ENCODE measurements at regions not wholly inside any gene's neighbourhood (a gene's known extent, or its start where the extent isn't known, plus 50 kb on each side); places are given as distances from the start of the nearest gene placed in this dataset.

- no peaks in the 10 kb centered on the region for H3K27me3 ChIP-seq
- no peaks in the 10 kb centered on the region for H3K79me2 ChIP-seq (ENCODE audit: low read depth)
- H3K9me3 Mint-ChIP-seq, result no peaks in the 10 kb centered on the region
- H3K4me3 ChIP-seq, result no peak overlapping the region
- no peak overlapping the region for H3K4me3 Mint-ChIP-seq
- no peak for DNase-seq (ENCODE audit: low spot score)
- no peaks in the 10 kb centered on the region for H3K9me3 ChIP-seq (ENCODE audit: low read depth)
- TF ChIP-seq, protein P1, sequence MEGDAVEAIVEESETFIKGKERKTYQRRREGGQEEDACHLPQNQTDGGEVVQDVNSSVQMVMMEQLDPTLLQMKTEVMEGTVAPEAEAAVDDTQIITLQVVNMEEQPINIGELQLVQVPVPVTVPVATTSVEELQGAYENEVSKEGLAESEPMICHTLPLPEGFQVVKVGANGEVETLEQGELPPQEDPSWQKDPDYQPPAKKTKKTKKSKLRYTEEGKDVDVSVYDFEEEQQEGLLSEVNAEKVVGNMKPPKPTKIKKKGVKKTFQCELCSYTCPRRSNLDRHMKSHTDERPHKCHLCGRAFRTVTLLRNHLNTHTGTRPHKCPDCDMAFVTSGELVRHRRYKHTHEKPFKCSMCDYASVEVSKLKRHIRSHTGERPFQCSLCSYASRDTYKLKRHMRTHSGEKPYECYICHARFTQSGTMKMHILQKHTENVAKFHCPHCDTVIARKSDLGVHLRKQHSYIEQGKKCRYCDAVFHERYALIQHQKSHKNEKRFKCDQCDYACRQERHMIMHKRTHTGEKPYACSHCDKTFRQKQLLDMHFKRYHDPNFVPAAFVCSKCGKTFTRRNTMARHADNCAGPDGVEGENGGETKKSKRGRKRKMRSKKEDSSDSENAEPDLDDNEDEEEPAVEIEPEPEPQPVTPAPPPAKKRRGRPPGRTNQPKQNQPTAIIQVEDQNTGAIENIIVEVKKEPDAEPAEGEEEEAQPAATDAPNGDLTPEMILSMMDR (IDR thresholded peaks at IDR 0.05), result no peak
- TF ChIP-seq EZH2phosphoT487 (IDR thresholded peaks at IDR 0.05) (no peak), EZH2 (IDR thresholded peaks at IDR 0.05) (no peak)
- no peak overlapping the region for H3K9ac ChIP-seq
- no peak overlapping the region for H3K4me2 ChIP-seq
- H3K4me1 Mint-ChIP-seq, result peaks cover 3% of the 10 kb centered on the region
- no peak overlapping the region for H2AFZ ChIP-seq (replicated peaks)
- H3K27ac Mint-ChIP-seq, result no peak overlapping the region
- no peaks in the 10 kb centered on the region for H3K36me3 ChIP-seq
- H3K27ac ChIP-seq, result no peak overlapping the region
- no peaks in the 10 kb centered on the region for H3K36me3 Mint-ChIP-seq
- no peaks in the 10 kb centered on the region for H4K20me1 ChIP-seq (ENCODE audit: low read depth)
- H3K27me3 Mint-ChIP-seq (ENCODE audit: insufficient read depth, low read depth), result peaks cover 3% of the 10 kb centered on the region
- no peaks in the 10 kb centered on the region for H3K4me1 ChIP-seq
- no peaks in the 10 kb centered on the region for H3F3A ChIP-seq (ENCODE audit: low read depth)
These were observed 412.8 kb upstream of the AZI2 start for GRCh38 chr3:28761375-28761774.

GRCh38 chr3:28765194-28765593, 416.6 kb upstream of the AZI2 start:
- no peaks in the 10 kb centered on the region for H3K27me3 ChIP-seq
- no peak overlapping the region for H3K27ac Mint-ChIP-seq
- peaks cover 2% of the 10 kb centered on the region for H3K36me3 Mint-ChIP-seq
- no peaks in the 10 kb centered on the region for H3F3A ChIP-seq (ENCODE audit: low read depth)
- H3K9me3 ChIP-seq (ENCODE audit: low read depth), result peaks cover 4% of the 10 kb centered on the region
- H3K4me2 ChIP-seq, result no peak overlapping the region
- H3K9ac ChIP-seq, result no peak overlapping the region
- peaks cover 5% of the 10 kb centered on the region for H3K4me1 Mint-ChIP-seq
- no peaks in the 10 kb centered on the region for H3K36me3 ChIP-seq
- TF ChIP-seq EZH2 (IDR thresholded peaks at IDR 0.05) (no peak), EZH2phosphoT487 (IDR thresholded peaks at IDR 0.05) (no peak)
- TF ChIP-seq, protein P1 (IDR thresholded peaks at IDR 0.05), result no peak
- H4K20me1 ChIP-seq (ENCODE audit: low read depth), result no peaks in the 10 kb centered on the region
- H3K9me3 Mint-ChIP-seq, result peaks cover 12% of the 10 kb centered on the region
- H3K4me3 Mint-ChIP-seq, result no peak overlapping the region
- no peaks in the 10 kb centered on the region for H3K4me1 ChIP-seq
- DNase-seq (ENCODE audit: low spot score), result no peak
- no peaks in the 10 kb centered on the region for H3K27me3 Mint-ChIP-seq (ENCODE audit: insufficient read depth, low read depth)
- H3K79me2 ChIP-seq (ENCODE audit: low read depth), result no peaks in the 10 kb centered on the region
- H3K27ac ChIP-seq, result no peak overlapping the region
- H3K4me3 ChIP-seq, result no peak overlapping the region
- H2AFZ ChIP-seq (replicated peaks), result no peak overlapping the region

- H3K79me2 ChIP-seq (ENCODE audit: low read depth), result no peaks in the 10 kb centered on the region
- Mint-ChIP-seq H3K4me3 (no peak overlapping the region), H3K27ac (no peak overlapping the region), H3K27me3 (ENCODE audit: insufficient read depth, low read depth) (no peaks in the 10 kb centered on the region), H3K9me3 (peaks cover 35% of the 10 kb centered on the region), H3K36me3 (peaks cover 10% of the 10 kb centered on the region), H3K4me1 (peaks cover 3% of the 10 kb centered on the region)
- no peak overlapping the region for H3K27ac ChIP-seq
- no peak for DNase-seq (ENCODE audit: low spot score)
- H3K4me1 ChIP-seq, result no peaks in the 10 kb centered on the region
- H3K4me3 ChIP-seq, result no peak overlapping the region
- H3K27me3 ChIP-seq, result no peaks in the 10 kb centered on the region
- H3K9ac ChIP-seq, result no peak overlapping the region
- no peaks in the 10 kb centered on the region for H3F3A ChIP-seq (ENCODE audit: low read depth)
- H3K9me3 ChIP-seq (ENCODE audit: low read depth), result peaks cover 4% of the 10 kb centered on the region
- TF ChIP-seq EZH2 (IDR thresholded peaks at IDR 0.05), result no peak
- no peak for TF ChIP-seq EZH2phosphoT487 (IDR thresholded peaks at IDR 0.05)
- TF ChIP-seq, protein P1 (IDR thresholded peaks at IDR 0.05), result no peak
- H3K36me3 ChIP-seq, result no peaks in the 10 kb centered on the region
- no peak overlapping the region for H2AFZ ChIP-seq (replicated peaks)
- H4K20me1 ChIP-seq (ENCODE audit: low read depth), result no peaks in the 10 kb centered on the region
- no peak overlapping the region for H3K4me2 ChIP-seq
These were observed 419.8 kb upstream of the AZI2 start for GRCh38 chr3:28768439-28768838.
